ENCODE measurements at regions not wholly inside any gene's neighbourhood (a gene's known extent, or its start where the extent isn't known, plus 50 kb on each side); places are given as distances from the start of the nearest gene placed in this dataset.
"Not testable (repeated sequence)": the region's sequence is repeated elsewhere in the genome, so short reads cannot be mapped to it uniquely, and the experiment has no call there.

DNA sequence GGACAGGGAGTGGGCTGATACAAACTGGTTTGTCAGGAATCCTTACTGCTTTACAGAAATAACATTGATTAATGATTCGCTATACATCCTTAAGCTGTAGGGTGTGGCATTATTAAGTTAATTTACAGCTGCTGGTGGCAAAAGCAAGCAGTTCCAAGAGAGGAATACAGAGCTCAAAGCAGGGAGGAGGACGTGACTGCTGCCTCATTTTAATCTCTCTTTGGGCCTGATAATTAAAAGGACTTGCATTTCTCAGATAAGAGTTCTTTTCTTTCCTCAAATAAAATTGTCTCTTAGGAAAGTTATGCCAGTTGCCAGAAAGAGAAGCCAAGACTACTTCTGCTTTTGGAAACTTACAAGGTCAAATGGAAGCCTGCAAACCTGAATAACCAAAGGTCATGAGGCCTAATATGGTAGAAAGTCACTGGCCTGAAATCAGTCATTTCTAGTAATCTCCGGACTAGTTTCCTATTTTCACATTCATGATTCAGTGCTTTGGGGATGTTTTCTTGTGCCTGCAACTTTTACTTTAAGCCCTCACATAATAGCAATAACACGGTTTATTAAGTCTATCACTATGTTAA, 426.2 kb upstream of the SPATA31A3 start:
- DNase-seq, result not testable (repeated sequence)

GRCh38 chr9:67417341-67417983, 425.1 kb upstream of the SPATA31A3 start:
- DNase-seq, result not testable (repeated sequence)

- DNase-seq, result not testable (repeated sequence)
These were observed 424.3 kb upstream of the SPATA31A3 start for GRCh38 chr9:67416639-67417038.

GRCh38 chr9:67410606-67411220, 418.4 kb upstream of the SPATA31A3 start:
- DNase-seq, result not testable (repeated sequence)

DNA sequence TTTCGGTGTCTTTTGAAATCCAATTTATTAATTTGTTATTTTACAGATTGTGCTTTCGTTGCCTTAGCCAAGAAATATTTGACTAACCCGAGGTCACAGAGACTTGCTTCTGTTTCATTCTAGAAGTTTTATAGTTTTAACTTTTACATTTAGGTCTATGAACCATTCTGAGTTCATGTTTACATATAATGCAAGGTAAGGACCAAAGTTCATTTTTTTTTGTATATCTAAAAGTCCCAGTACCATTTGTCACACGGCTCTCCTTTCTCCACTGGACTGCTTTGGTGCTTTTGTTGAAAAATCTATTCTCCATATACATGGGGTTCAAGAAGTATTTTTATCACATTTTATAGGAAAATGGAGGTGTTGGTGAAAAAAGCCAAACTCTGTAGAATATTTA, 411.4 kb upstream of the SPATA31A3 start:
- DNase-seq, result not testable (repeated sequence)

GRCh38 chr9:67397731-67398130, 405.4 kb upstream of the SPATA31A3 start:
- DNase-seq, result not testable (repeated sequence)

DNA sequence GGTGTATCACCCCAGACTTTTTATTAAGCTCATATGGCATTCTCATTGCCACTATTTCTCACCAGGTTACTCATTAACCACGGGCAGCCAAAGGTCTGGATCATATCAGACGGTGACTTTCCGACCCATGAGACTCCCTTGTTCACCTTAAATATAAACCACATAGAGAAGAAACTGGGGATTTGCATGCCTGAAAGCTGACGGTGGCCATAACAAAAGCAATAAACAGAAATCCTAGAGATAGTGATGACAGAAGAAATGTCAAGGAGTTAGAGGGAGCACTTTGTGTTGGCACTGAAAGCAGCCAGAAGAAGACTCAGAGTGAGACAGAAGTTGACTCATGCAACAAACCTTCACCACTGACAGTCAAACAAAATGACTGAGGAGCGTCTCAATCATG, 402.4 kb upstream of the SPATA31A3 start:
- not testable (repeated sequence) for DNase-seq

- DNase-seq, result not testable (repeated sequence)
These were observed 401.7 kb upstream of the SPATA31A3 start for GRCh38 chr9:67394038-67394437.

GRCh38 chr9:67369664-67370063, 377.3 kb upstream of the SPATA31A3 start:
- not testable (repeated sequence) for DNase-seq

- DNase-seq, result not testable (repeated sequence)
These were observed 370.0 kb upstream of the SPATA31A3 start for GRCh38 chr9:67362325-67362724.

DNA sequence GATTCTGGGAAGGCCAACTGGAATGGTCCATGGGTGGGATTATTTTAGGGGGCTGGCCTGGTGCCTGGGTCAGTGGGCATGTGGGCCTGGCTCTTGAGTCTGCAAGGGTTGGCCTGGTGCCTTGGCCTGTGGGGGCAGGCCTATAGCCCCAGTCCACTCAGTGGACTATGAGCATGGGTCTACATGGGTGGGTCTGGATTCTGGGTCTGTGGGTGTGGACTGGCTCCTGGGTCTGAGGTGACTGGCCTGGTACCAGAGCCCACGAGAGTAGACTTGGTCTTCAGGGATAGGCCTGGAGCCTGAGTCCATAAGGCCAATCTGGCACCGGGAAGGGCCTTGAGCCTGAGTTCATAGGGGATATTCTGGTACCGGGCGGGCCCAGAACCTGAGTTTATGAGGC, 361.6 kb upstream of the SPATA31A3 start:
- not testable (repeated sequence) for DNase-seq

DNA sequence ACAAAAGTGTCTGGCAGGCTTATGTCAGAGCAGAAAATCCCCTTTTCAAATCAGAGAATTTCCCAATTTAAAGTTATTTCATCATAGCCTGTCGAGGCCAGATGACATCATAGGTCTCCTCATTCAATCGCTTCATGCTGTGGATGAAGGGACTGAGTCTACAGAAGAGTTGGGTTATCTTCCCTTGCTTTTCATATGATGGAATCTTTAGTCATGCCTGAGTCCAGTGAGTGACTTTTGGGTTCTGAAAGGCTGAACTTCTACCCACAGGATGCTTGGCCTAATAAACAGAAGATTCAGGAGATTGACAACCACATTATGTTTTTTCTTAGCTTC, 357.0 kb upstream of the SPATA31A3 start:
- DNase-seq, result not testable (repeated sequence)

DNA sequence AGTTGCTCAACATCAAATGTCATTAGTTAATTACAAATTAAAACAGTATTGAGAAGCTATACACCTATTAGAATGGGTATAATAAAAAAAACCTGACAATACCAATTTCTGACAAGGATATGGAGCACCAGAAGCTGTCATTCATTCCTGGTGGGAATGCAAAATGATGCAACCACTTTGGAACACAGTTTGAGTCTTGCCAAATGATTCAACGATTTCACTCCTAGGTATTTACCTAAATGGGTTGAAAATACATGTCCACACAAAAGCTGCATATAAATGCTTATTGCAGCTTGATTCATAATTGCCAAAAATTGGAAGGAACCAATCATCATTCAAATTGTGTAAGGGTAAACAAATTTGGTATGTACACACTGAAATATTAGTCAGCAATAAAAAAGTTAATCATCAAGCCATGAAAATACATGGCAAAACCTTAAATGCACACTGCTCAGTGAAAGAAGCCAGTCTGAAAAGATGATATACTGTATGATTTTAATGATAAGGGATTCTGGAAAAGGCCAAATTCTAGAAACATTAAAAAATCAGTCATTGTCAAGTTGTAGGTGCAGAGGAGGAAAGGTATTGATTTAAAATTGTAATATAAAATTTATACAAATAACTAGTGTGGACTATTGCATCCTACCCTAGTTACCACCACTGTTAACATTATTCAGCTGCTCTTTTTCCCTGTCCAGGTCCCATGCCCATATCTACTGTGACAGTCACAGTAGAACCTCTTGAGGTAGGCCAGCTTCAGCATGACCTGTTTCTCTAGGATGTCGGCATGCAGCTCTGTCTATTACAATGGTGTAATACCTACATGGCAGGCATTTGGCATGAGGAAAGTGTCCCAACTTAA, 356.4 kb upstream of the SPATA31A3 start:
- DNase-seq, result not testable (repeated sequence)

DNA sequence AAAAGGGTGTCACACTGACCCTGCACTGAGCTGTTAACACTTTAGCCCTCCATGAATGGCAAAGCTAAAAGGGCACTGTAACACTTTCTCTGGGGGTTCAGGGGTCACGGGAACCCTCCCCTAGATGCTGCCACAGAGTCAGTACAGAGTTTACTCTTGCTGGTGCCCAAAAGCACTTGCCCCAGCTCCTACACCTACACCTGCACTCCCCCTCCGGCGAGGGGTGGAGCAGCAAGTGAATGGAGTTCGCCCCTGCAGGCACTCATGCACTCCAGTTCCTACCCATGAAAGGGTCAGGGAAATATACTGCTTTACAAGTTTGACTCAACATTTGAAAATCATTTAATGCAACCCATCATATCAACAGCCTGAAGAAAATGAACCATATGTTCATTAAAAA, 355.7 kb upstream of the SPATA31A3 start:
- DNase-seq, result not testable (repeated sequence)

- not testable (repeated sequence) for DNase-seq
These were observed 346.9 kb upstream of the SPATA31A3 start for GRCh38 chr9:67339216-67339615.

GRCh38 chr9:67338201-67338600, 345.9 kb upstream of the SPATA31A3 start:
- DNase-seq, result not testable (repeated sequence)

- not testable (repeated sequence) for DNase-seq
These were observed 342.6 kb upstream of the SPATA31A3 start for GRCh38 chr9:67334727-67335572.

DNA sequence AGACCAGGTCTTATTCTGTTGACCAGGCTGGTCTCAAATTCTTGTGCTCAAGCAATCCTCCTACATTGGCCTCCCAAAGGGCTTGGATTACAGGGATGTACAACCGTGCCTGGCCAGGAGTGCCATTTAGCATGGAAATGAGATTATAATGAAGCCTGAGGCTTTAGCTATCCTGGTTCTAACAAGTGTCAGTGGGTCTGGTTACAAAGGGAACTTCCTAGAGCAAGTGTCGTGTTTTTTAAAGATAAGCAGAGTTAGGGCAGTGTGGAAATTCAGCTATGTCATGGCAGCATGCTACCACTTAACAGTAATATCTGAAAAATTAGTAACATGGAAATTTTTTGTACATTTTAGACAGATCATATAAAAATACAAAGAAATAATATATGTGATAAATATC, 339.3 kb upstream of the SPATA31A3 start:
- DNase-seq, result not testable (repeated sequence)

DNA sequence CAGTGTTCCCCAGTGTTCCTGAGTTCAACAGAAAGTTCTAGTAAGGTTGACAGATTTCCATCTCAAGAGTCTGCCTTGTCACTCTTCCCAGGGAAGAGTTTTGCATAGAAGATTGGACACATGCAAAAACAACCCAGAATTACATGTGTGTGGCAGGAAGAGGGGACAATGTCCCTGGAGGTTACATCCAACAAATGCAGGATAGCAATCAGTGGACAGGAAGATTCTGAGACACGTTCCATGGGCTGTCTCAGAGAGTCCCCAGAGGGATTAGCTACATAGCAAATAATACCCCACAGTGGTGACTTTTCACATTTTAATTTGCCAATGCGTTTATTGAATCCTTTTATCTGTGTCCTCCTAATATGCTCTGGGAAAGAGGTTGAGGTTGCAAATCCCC, 321.1 kb upstream of the SPATA31A3 start:
- DNase-seq, result not testable (repeated sequence)

GRCh38 chr9:67312504-67312903, 320.2 kb upstream of the SPATA31A3 start:
- DNase-seq, result not testable (repeated sequence)

DNA sequence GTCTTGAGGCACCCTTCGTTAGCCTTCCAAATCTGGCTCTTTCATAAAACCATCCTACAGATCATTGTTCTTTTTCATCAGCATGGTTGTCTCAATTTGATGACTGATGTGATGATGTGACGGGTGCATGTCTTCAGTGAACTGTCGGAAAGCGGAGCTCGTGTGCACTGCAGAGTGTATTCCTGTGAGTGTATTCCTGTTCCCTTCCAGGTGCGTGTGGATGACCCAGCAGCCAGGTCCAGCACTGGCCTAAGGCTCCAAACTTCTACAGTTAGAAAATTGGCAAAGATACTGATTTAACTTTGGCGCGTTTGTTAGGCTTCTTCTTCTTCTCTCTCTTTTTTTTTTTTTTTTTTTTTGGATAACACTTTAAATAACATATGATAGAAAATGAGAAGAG, 314.8 kb upstream of the SPATA31A3 start:
- not testable (repeated sequence) for DNase-seq

- not testable (repeated sequence) for DNase-seq
These were observed 296.4 kb upstream of the SPATA31A3 start for GRCh38 chr9:67288797-67289196.
